GM12872 (cell line): ENCODE measurements at regions not wholly inside any gene's neighbourhood (a gene's known extent, or its start where the extent isn't known, plus 50 kb on each side); places are given as distances from the start of the nearest gene placed in this dataset.

Experiments
- TF ChIP-seq, protein P1 (sequence below): IDR thresholded peaks from 3 replicates; pipeline ENCODE4 v1.5.1; 2011; ENCODE audit warnings: low read depth, mild to moderate bottlenecking, low read length, moderate library complexity; ENCODE audit not compliant: insufficient read depth

DNA sequence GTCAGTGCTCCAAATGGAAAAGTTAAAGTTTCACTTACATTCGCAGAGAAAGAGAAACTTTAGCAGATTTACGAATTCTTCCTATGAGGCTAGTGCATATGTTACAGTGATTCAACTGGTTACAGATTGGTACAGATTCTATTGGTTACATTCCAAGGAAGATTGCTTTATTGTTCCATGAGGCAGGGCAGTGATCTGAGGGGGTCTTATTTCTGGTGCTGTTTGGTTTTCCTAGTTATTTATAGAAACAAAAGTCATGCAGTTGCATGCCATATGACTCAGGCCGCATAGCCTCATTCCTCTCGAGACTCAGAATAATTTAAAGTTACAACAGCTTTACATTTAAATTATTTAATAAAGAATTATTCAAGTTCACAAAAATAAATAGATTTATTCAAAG lies 385.4 kb upstream of the SYT4 start:
- TF ChIP-seq, protein P1, sequence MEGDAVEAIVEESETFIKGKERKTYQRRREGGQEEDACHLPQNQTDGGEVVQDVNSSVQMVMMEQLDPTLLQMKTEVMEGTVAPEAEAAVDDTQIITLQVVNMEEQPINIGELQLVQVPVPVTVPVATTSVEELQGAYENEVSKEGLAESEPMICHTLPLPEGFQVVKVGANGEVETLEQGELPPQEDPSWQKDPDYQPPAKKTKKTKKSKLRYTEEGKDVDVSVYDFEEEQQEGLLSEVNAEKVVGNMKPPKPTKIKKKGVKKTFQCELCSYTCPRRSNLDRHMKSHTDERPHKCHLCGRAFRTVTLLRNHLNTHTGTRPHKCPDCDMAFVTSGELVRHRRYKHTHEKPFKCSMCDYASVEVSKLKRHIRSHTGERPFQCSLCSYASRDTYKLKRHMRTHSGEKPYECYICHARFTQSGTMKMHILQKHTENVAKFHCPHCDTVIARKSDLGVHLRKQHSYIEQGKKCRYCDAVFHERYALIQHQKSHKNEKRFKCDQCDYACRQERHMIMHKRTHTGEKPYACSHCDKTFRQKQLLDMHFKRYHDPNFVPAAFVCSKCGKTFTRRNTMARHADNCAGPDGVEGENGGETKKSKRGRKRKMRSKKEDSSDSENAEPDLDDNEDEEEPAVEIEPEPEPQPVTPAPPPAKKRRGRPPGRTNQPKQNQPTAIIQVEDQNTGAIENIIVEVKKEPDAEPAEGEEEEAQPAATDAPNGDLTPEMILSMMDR, result no peak

DNA sequence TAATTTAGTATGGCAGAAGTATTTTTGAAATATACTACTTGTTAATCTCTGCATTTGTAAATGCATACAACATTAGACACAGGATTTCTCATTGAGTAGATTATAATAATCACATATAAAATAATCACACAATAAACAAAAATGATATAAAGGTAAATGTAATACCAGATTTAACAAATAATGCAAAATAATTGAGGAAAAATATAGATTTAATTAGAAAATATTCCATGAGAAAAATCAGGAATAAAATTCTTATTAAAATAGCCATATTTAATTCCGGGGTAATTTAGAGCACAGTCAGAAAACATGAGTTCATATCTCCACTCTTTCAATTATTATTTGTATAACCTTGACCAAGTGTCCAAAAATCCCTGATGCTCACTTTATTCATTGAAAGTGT lies 385.9 kb upstream of the SYT4 start:
- TF ChIP-seq, protein P1, result no peak

DNA sequence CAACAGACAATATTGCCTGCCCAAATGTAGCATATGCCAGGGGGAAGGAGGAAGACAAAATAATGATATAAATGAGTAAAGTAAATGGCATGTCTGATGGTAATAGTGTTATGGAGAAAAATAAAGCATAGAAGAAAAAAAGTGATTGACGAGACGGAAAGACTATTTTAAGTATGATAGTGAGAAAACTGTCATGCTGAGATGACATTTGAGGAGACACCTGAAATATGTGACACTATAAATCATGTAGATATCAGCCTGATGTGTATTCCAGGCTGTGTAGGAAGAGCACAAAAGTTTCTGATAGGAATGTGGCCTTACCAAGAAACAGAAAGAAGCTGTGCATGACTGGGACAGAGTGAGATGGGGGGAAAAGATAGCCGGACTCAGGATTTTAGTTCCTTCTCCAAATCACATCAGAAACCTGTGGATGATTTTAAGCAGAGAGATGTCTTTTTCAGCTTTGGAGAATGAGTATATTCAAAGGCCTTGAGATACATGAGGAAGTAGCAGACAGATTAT lies 387.3 kb upstream of the SYT4 start:
- TF ChIP-seq, protein P1, result no peak

DNA sequence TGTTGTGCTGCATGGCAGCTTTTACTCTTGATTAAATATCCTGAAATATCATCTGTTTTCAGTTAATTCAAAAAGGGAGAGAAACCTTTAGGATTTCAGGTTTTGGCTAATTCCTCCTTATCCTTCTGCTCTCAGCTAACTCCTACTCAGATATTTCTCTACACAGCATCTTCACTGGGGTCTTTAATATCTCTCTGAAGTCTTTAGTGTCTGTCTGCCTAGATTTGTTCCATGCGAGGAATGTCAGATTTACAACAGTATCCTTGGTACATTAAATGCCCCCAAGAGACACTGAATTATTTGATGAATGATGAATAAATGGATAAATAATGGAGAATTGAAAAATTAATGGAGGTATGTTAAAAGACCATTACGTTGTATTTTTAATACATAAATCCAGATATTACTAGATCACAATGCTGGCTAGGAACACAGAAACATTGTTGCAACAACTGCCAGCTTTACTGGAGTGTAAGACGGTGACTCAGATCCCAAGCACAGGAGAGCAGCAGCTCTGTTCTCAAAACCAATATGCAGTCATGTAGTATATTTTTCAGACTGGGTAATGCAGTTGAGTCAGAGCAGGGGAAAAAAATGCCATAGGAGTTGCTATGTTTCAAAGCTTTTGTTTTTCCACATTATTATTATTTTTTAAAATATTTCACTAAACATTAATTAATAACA lies 388.0 kb upstream of the SYT4 start:
- TF ChIP-seq, protein P1, result no peak

DNA sequence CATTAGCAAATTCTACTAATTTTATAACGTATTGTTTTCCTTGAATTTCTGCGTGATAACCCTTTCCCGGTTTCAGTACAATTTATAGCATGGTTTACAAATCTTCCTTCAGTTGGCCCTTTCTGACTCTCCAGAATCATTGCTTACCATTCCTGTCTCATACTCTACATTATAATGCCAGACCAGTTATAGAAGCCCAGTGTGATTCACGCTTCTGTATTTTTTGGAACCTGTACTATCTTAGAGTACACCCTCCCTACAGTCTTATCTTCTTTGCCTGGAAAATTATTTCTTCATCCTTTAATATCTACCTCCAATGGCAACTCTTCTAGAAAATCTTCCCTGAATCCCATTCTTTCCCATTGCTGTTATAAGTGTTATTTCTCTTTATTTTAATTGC lies 391.6 kb upstream of the SYT4 start:
- TF ChIP-seq, protein P1, result no peak

DNA sequence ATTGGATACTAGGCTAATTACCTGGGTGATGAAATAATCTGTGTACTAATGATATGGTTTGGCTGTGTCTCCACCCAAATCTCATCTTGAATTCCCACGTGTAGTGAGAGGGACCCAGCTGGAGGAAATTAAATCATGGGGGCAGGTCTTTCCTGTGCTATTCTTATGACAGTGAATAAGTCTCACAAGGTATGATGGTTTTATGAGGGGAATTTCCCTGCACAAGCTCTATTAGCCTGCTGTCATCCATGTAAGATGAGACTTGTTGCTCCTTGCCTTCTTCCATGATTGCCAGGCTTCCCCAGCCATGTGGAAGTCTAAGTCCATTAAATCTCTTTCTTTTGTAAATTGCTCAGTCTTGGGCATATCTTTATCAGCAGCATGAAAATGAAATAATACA lies 394.1 kb upstream of the SYT4 start:
- TF ChIP-seq, protein P1, result no peak

DNA sequence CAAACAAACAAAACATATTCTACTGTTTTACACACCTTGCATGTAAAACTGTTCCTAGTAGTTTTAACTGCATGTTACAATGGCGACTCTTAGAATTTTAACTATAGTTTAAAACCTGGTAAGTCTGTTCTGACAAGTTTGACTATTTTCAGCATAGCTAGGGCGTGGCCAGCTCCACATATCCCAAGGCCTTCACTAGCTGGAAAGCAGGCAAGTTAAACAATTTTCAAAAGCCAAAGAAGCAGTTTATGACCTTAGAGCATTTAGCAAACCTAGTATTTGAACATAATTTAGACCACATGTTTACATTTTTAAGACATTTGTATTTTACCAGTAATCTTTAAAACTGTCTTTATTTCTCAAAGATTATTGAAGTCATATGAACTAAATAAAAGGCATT lies 402.8 kb upstream of the SYT4 start:
- TF ChIP-seq, protein P1, result no peak
